GM21390 (cell line): ENCODE measurements at regions not wholly inside any gene's neighbourhood (a gene's known extent, or its start where the extent isn't known, plus 50 kb on each side); places are given as distances from the start of the nearest gene placed in this dataset.
A peak's percentile ranks its signal among the peaks of the same experiment; 100 is the strongest.
"Not testable (repeated sequence)": the region's sequence is repeated elsewhere in the genome, so short reads cannot be mapped to it uniquely, and the experiment has no call there.

Experiments
- ATAC-seq: cut with Tn5 transposase; IDR thresholded peaks from one replicate; pipeline ENCODE4 v1.9.1; 2021; ENCODE audit not compliant: unreplicated experiment

DNA sequence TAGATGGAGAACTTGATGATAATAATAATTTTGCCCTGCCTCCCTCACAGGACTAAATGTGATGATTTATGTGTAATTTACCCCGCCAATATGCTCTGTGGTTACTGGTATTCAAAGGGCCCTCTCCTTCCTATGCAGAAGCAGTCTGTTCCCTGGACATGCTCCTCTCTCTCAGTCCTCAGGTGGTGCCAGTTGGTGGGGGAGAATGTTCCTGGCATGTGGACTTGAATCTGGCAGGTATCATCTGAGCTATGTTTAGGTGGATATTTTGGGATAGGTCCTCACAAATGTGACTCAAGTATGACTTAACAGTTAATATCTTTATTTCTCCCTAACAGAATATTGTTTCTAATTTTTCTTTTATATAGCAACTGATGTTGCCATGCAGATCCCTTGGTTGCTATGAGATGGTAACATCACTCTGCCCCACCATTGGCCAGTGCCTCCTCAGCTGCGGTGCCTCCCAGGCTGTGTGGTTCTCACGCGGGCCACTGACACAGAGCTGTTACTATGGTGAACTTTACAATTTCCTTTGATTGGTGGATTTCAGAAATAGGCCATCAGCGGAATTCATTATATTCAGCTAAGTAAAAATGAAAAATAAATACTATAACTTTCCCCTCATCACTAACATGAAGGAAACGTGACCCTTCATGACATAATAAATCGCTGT lies 106.7 kb upstream of the PELI1 start:
- no peak for ATAC-seq

DNA sequence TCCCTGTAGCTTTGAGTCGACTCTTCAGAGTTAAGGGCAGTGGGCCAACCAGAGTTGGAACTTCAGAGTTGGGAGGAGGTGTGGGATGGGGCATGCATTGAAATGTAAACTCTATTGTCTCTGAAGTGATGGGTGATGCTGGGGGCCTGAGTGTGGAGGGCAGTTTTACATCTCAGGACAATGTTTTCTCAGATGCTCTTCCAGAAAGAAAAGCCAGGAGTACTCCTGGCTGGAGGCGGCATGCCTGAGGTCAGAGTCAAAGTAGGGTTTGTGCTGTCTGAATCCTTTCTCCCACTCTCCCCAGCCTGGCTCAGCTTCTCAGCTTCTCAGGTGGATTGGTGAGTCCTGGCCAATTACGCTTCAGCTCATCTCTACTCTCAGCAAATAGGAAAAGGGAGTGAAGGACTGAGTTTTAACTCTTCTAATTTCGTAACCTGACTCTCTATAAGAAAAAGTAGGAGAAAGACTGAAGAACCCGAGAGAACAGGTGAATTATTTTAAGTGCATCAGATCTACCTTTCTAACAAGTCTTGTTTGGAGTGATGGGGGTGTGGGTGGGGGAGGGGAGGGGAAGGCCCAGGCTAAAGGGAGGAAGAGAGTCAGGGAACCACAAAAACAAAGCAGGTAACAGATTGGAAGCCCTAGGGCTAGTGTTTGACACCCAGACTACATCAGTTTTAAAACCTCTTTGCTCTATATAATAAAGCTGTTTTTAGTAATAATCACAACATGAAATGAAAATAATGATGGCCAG lies 107.5 kb upstream of the PELI1 start:
- ATAC-seq, result no peak

DNA sequence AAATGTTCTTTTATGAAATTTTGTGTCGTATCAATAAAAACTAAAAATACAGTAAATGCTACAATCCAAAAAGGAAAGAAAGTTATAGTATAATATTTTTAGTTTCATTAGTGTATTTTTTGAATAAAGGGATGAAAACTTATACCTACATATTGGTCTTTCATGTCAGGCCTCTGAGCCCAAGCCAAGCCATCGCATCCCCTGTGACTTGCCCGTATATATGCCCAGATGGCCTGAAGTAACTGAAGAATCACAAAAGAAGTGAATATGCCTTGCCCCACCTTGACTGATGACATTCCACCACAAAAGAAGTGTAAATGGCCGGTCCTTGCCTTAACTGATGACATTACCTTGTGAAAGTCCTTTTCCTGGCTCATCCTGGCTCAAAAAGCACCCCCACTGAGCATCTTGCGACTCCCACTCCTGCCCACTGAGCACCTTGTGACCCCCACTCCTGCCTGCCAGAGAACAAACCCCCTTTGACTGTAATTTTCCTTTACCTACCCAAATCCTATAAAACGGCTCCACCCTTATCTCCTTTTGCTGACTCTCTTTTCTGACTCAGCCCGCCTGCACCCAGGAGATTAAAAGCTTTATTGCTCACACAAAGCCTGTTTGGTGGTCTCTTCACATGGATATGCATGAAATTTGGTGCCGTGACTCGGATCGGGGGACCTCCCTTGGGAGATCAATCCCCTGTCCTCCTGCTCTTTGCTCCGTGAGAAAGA lies 108.2 kb upstream of the PELI1 start:
- not testable (repeated sequence) for ATAC-seq

DNA sequence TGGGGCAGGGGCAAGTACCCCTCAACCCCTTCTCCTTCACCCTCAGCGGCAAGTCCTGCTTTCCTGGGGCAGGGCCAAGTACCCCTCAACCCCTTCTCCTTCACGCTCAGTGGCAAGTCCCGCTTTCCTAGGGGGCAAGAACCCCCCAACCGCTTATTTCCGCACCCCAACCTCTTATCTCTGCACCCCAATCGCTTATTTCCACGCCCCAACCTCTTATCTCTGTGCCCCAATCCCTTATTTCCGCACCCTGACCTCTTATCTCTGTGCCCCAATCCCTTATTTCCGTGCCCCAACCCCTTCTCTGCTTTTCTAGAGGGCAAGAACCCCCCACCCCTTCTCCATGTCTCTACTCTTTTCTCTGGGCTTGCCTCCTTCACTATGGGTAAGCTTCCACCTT lies 109.2 kb upstream of the PELI1 start:
- not testable (repeated sequence) for ATAC-seq

DNA sequence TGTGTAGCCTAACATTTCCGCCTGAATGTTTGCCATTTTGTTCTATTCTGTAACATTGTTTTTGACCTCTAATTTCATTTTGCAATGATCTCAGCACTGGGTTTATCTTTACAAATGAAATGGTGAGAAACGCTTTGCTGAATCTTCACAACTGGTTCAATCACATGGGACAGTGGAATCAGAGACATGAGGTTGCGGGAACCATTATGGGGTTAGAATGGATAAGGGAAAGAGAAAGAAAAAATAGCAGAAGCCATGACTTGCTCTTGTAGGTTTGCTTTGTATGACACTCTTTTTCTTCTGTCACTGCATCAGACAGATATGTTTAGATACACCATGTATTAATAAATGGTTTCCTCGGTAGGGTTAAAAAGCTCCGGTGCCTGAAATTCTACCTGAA lies 114.3 kb upstream of the PELI1 start:
- no peak for ATAC-seq

DNA sequence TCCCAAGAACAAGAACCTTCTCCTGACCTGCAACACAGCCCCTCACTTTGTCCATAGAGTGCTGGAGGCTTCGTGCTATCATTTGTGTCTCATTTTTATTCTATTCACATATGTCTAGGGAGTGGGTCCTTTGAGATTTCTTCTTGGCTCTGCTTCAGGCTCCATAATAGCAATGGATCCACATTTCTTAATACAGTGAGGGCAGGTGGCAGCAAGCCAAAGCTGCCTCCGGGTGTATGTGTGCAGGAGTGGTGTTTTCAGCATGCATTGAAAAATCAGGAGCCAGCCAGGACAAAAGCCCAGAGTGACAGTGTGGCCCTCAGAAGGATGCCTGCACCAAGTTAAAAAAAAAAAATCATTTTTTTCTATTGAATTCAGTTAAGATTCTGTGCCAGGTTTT lies 115.1 kb upstream of the PELI1 start:
- ATAC-seq, result no peak

DNA sequence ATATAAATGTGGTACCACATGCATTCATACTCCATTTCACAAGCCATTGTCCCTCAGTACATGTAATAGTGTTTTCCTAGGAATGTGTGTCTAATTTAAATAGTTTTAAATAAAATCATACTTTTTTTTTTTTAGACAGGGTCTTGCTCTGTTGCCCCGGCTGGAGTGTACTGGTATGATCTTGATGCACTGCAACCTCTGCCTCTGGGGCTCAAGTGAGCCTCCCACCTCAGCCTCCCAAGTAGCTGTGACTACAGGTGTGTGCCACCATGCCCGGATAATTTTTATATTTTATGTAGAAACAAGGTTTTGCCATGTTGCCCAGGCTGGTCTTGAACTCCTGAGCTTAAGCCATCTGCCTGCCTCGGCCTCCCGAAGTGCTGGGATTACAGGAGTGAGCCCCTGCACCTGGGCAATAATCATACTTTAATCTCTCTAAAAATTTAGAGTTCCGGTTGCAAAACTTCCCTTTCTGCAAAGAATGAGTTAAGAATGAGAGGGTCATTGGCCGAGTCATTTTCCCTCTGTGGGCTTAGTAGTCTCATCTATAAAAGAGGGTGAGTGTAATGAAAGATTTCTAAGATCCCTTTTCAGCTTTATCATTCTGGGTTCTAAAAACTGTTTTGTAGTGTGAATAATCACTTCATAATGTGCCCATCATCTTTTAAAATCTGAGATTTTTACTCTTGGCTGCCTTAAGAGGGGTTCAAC lies 116.0 kb upstream of the PELI1 start:
- peak; percentile 22 for ATAC-seq

DNA sequence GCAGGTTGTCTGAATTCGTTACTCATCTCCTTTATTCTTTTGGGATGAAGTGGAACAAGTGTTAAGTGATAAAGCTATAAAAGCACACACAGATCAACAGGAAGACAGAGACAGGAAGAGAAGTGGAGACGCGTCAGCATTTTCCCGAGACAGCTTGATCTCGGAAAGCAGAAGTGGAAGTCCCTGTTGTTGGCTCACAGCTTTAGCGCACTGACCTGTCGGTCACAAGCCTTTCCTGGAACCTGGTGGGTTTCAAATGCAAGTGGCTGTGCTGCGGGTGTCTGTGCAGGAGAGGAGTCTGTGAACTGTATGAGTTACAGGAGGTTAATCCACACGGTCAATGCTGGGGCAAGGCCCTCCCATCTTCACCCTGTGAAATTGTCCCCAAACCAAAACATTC lies 116.6 kb upstream of the PELI1 start:
- ATAC-seq, result peak; percentile 95

DNA sequence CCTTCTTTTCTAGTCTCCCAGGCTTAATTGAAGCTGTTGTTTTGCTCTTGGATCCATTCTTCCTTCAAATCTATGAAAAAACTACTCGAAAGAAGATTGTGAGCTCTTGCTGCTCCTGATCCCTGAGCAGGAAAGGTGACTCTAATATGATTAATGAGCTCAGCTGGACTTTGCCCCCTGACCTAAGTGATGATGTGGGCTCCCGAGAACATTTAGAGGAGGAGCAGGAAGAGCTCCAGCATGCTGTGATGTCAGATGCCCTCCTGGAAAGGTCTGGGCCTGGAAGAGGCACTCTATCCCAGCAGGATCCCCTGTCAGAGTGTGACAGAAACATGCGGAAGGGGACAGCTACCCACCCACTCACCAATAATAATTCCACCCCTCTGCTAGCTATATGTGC lies 117.9 kb upstream of the PELI1 start:
- ATAC-seq, result no peak

DNA sequence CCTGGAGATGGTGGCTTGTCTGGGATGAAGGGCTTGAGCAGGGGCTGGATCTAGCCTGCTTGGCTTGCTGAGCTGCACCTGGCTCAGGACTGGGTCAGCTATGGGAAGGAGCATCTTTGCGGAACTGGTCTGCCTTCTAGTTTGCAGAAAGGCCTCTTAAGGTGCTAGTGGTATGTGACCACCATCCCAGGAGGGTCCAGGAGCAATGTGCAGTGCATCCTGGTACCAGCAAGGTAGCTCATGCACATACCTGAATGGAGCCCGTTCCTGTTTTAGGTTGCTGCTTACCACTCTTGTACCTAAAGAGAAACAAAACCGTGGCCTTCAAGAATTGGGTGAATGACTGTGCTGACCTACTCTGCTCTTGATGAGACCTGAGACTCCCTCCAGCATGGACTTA lies 118.6 kb upstream of the PELI1 start:
- no peak for ATAC-seq

DNA sequence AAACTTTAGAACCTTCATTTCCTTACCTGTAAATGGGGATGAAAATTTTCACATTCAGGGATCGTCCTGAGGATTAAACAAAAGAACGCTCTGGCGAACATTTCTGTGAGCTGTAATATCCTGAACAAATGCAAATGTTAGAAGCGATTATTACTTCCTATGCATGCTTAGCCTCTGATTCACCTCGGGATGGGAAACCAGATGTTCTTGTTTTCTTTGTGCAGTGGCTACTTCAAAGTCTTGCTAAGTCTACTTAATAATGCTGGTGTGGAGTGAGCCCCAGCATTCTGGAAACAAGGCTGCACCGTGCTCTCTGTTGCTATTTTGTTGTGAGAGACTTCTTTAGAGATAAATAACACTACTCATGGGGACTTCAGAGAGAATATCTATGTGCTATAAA lies 119.1 kb upstream of the PELI1 start:
- ATAC-seq, result no peak

DNA sequence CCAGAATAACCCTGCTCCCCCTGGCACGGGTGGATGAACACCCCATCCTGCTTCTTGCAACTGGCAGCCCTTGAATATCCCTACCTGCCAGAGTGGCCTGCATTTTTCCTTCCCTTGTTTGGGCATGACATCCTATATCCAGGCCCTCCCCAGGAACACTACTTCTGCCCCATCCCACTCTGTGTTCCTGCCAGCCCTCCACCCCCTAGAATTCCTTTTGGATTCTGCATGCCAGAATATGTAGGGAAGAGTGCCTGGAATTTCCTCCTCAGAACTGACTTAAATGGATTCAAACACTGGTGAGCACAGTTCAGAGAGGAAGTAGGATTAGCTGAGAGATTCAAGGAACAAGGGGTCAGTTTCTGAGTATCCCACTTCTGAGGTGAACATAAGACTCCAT lies 123.5 kb upstream of the PELI1 start:
- no peak for ATAC-seq

DNA sequence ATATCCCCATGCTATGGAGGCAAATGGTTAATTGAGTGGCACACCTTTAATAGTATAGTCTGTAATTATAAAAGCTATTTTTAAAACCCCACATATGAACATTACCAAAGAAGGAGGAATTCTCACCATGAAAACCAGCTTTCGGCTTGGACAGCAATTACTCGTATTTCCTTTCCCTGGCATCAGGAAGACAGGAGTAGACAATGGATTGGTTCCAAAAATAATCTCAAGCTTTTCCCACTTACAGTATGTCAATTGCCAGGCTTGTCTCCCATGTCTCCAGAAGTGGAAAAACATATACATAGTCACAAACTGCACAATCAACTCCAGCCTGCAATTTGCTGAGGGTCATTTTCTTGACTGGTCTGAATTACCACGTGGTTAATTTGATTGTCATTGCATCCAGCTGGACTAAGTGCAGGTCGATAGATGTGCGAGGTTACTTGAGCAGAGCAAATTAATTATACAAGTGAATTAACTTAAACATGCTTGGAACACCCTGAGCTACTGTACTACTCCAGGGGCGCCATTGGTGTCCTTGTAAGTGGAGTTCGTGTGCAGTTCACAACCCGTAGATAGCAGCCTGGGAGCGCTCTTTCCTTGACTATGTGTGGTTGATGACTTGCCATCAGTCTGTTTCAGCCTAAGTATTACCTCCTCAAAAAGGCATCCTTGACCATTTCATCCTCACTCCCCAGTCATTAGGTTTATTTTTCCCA lies 124.3 kb upstream of the PELI1 start:
- ATAC-seq, result no peak

DNA sequence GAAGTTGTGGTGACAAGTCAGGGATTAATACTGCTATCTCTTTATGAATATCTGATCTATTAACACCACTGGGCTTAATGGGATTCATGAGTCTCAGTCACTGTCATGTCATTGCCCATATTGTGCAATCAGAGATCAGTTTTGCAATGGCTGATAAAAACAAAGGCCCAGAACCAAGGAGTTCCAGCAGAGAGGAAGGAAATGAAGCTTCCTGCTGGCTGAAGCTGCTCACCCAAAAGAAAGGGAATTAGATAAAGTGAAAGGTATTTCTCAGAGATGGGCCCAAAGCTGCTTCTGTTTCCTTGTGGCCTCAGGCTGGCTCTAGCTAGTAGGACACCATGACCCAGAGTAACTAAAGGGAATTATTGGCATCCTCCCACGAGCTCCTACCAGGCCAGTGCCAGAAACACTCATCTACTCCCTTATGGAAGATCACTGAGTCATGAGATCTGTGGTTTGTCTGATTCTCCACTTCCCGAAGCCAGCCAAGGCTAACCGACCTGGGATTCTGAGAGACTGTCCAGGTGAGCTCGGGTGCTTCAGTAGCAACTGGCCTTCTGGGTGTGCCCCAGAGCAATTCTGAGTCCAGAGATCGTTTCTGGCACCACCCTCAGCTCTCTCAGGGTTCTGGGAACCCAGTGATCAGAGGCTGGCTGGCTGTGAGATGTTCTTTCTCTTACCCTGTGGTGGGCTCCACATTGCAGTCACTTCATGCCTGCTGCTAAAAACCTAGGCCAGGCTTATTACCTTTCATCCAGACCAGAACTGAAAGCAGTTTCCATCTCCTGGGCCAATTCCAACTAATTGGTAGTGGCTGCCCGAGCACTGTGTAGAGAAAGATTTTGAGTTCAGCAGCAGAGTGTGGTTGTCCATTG lies 129.5 kb upstream of the PELI1 start:
- no peak for ATAC-seq

DNA sequence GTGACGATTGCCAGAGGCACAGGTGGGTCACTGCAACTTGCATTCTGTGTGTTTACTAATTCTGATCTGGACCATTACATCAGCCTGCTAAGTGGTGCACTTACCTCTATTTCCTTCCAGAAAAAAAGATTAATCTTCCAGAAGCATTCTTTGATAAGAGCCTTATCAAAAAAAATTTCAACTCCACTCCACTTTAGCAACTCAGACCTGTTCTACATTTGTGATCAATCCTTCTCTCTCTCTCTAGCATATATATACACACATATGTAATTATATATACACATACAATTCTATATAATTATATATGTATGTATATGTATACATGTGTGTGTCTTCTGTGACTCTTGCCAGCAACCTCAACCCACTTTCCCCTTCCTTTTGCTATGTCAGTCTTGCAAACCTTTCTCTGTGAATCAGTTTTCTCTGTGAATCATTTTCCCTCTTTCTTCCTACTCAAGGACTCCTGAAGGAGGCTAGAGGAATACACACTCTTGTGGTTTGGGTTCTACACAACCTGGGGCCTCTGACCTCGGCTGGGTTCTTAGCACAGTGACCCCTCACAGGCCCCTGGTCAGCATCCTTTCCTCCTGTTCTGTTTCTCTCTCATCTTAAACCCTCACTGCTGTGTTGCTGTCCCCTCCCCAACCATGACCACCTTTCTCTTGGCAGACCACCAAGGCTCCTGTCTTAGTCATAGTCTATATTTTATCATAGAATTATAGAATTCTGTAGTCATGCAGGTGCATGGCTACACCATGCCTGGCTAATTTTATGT lies 130.4 kb upstream of the PELI1 start:
- no peak for ATAC-seq

DNA sequence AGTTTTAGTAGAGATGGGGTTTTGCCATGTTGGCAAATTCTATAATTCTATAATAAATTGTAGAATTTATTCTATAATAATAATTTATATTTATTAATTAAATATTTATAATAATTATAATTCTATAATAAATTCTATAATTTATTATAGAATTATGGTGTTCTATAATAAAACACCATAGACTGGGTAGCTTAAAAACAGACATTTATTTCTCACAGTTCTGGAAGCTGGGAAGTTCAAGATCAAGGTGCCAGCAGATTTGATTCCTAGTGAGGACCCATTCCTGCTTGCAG lies 130.9 kb upstream of the PELI1 start:
- no peak for ATAC-seq

DNA sequence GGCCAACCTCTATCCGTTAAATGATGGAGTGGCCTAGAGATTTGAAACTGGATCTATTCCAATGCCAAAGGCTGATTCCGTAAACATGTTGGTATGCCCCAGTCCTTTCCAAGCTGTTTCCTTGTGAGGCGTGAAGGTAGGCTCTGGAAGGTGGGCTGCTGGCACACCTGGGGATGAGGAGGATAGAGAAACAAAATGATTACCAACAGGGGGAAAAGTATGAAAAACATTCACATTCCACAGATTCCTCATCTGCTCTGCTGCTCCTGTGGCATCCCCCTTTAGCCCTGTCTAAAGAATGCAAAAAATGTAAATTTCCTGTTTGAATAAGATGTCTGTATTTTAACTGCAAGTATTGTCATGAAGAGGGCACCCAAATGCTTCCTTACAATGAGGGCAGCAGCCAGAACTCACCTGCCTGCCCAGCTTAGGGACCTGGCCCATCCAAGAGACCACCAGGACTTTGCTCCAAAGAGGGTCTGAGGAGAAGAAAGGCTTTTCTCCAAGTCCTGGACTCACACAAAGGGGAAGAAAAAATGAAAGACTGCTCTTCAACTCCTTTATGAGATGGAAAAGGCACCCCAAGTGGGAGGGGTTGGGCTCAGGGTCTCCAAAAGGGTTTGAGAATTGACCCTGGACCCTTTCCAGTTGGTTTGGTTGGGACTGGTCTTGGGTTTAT lies 132.3 kb upstream of the PELI1 start:
- ATAC-seq, result no peak

DNA sequence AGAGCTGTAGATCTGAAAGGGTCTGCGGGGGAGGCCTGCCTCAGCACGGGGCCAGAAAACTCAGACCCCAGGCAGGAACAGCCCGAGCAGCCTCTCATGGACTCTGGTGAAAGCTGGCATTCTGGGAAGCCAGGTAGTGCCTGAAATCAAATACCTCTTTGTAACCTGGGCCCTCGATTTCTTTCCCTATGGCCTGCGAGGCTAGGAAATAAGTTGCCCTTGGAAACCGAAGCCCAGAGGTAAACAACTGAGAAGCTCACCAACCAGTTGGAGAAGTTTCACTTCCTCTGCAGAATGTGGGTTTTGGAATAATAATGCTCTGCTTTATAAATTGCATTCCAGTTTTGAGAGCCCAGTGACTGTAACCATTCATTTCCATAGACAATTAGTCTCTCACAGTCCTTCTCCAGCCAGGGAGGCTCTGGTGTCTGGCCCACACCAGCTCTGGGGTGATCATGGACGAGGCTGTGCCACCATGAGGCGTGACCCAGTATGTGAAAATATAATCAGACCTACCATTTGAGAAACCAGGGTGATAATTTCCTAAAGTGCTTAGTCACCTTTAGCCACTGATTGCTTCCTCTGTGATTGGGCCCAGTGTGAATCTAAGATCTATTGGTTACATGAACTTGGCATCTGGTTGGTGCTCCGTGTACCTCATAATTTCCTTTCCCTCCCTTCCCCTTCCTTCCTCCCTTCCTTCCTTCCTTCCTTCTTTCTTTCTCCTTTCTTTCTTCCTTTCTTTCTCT lies 133.1 kb upstream of the PELI1 start:
- no peak for ATAC-seq
